H1 (cell line): ENCODE measurements at regions not wholly inside any gene's neighbourhood (a gene's known extent, or its start where the extent isn't known, plus 50 kb on each side); places are given as distances from the start of the nearest gene placed in this dataset.

Source experiments
- CTCF ChIA-PET: fragments of 300-600 bp; sonication (Branson Sonifier 250); formaldehyde crosslinking; loops from one replicate; lab custom pipeline; 2021; ENCODE audit not compliant: partially characterized antibody; lab: Charles Lee
- POLR2A ChIA-PET: fragments of 300-600 bp; sonication (Branson Sonifier 250); formaldehyde crosslinking; loops from one replicate; lab custom pipeline; 2021; ENCODE audit warnings: inconsistent platforms; ENCODE audit not compliant: partially characterized antibody; lab: Charles Lee
- DNase-seq, 2 experiments: peaks; one replicate each; pipeline versions ENCODE4 v3.0.0 to v3.0.0-alpha.2; 2010 to 2022; ENCODE audit warnings: low spot score in 2 of 2, low read depth in 1 of 2, mixed read lengths in 1 of 2
- FAIRE-seq: peaks from 2 replicates; lab custom pipeline; 2011; peaks lifted over from hg19 to GRCh38; lab: Jason Lieb, UNC
- H2AFZ ChIP-seq: 2 replicates; pipeline ENCODE4 v1.8.1; 2012; ENCODE audit warnings: low read length, inconsistent platforms
- H2AK5ac ChIP-seq: 2 replicates; pipeline ENCODE4 v1.6.1; 2013; ENCODE audit warnings: low read depth, low read length
- H2BK120ac ChIP-seq: replicated peaks from 2 replicates; pipeline ENCODE3; 2013; ENCODE audit warnings: low read depth, low read length, inconsistent platforms
- H2BK12ac ChIP-seq: 2 replicates; pipeline ENCODE4 v1.6.1; 2013; ENCODE audit warnings: low read depth, low read length
- H2BK15ac ChIP-seq: 2 replicates; pipeline ENCODE4 v1.6.1; 2013; ENCODE audit warnings: low read length
- H2BK20ac ChIP-seq: 2 replicates; pipeline ENCODE4 v1.6.1; 2013; ENCODE audit warnings: low read length
- H2BK5ac ChIP-seq: 2 replicates; pipeline ENCODE4 v1.6.1; 2013; ENCODE audit warnings: low read depth, low read length
- H3K14ac ChIP-seq: 2 replicates; pipeline ENCODE4 v1.6.1; 2013; ENCODE audit warnings: inconsistent platforms; ENCODE audit not compliant: insufficient read length
- H3K18ac ChIP-seq: 2 replicates; pipeline ENCODE4 v1.6.1; 2013; ENCODE audit warnings: low read length; ENCODE audit errors: extremely low read depth
- H3K23ac ChIP-seq: 2 replicates; pipeline ENCODE4 v1.6.1; 2013; ENCODE audit warnings: inconsistent platforms; ENCODE audit not compliant: insufficient read length
- H3K23me2 ChIP-seq: 2 replicates; pipeline ENCODE4 v1.6.1; 2013; ENCODE audit warnings: low read depth, low read length
- H3K27ac ChIP-seq: 2 replicates; pipeline ENCODE4 v1.6.1; 2011; ENCODE audit warnings: low read depth, low read length, inconsistent platforms
- H3K27me3 ChIP-seq, 4 experiments: replicated peaks in 1 of 4; 1 replicate in 1 of 4; 2 replicates in 3 of 4; pipeline versions ENCODE4 v1.6.1 to v1.8.1; 2011 to 2013; ENCODE audit warnings: low read length in 3 of 4, mild to moderate bottlenecking in 3 of 4, inconsistent platforms in 2 of 4, mixed read lengths in 2 of 4, moderate library complexity in 1 of 4; ENCODE audit not compliant: control insufficient read depth in 3 of 4, insufficient read depth in 3 of 4; ENCODE audit errors: extremely low read depth in 1 of 4
- H3K36me3 ChIP-seq, 4 experiments: 2 replicates each; pipeline versions ENCODE4 v1.6.1 to v1.8.1; 2011 to 2013; ENCODE audit warnings: mild to moderate bottlenecking in 4 of 4, low read length in 3 of 4, moderate library complexity in 2 of 4, control low read depth in 1 of 4, inconsistent platforms in 1 of 4; ENCODE audit not compliant: insufficient read depth in 4 of 4, control insufficient read depth in 2 of 4
- H3K4ac ChIP-seq: replicated peaks from 2 replicates; pipeline ENCODE3; 2013; ENCODE audit warnings: low read length, low read depth, mixed read lengths, inconsistent platforms; ENCODE audit not compliant: insufficient read length
- H3K4me1 ChIP-seq, 4 experiments: replicated peaks in 1 of 4; 1 replicate in 1 of 4; 2 replicates in 3 of 4; pipeline versions ENCODE4 v1.6.1 to v1.8.1; 2011 to 2013; ENCODE audit warnings: low read length in 3 of 4, inconsistent platforms in 2 of 4, mixed read lengths in 1 of 4; ENCODE audit not compliant: insufficient read depth in 4 of 4, control insufficient read depth in 3 of 4
- H3K4me2 ChIP-seq, 2 experiments: 2 replicates each; pipeline versions ENCODE4 v1.6.1 to v1.8.1; 2011 to 2013; ENCODE audit warnings: low read depth in 2 of 2, low read length in 2 of 2, control low read depth in 1 of 2, inconsistent platforms in 1 of 2, mild to moderate bottlenecking in 1 of 2; ENCODE audit not compliant: insufficient read depth in 1 of 2
- H3K4me3 ChIP-seq, 4 experiments: fragments of 200-600, 300-600 bp in 1 of 4; sonication (generic), shearing (Covaris generic), sonication (Bioruptor Twin) in 1 of 4; 2 replicates each; pipeline versions ENCODE4 v1.5.1 to v1.8.1; 2011 to 2016; ENCODE audit warnings: low read length in 4 of 4, low read depth in 3 of 4, control low read depth in 2 of 4, inconsistent platforms in 2 of 4, mild to moderate bottlenecking in 2 of 4, mixed read lengths in 1 of 4, moderate library complexity in 1 of 4; ENCODE audit not compliant: insufficient read depth in 2 of 4; ENCODE audit errors: extremely low read depth in 1 of 4
- H3K56ac ChIP-seq: replicated peaks from 2 replicates; pipeline ENCODE3; 2013; ENCODE audit warnings: low read depth, mild to moderate bottlenecking, mixed read lengths, low read length, inconsistent platforms; ENCODE audit not compliant: insufficient read length
- H3K79me1 ChIP-seq: 2 replicates; pipeline ENCODE4 v1.6.1; 2013; ENCODE audit warnings: low read depth, low read length, control low read depth
- H3K79me2 ChIP-seq, 2 experiments: 2 replicates each; pipeline versions ENCODE4 v1.6.1 to v1.8.1; 2012 to 2013; ENCODE audit warnings: low read length in 2 of 2, mild to moderate bottlenecking in 2 of 2, inconsistent platforms in 1 of 2; ENCODE audit not compliant: insufficient read depth in 2 of 2, control insufficient read depth in 1 of 2
- H3K9ac ChIP-seq, 4 experiments: replicated peaks in 1 of 4; 1 replicate in 1 of 4; 2 replicates in 3 of 4; pipeline versions ENCODE4 v1.6.1 to v1.8.1; 2011 to 2013; ENCODE audit warnings: low read depth in 3 of 4, low read length in 3 of 4, control low read depth in 2 of 4, mild to moderate bottlenecking in 2 of 4, moderate library complexity in 2 of 4, inconsistent platforms in 1 of 4; ENCODE audit errors: extremely low read depth in 1 of 4
- H3K9me3 ChIP-seq, 2 experiments: 2 replicates each; pipeline versions ENCODE4 v1.6.1 to v1.8.1; 2012 to 2013; ENCODE audit warnings: mild to moderate bottlenecking in 2 of 2, moderate library complexity in 2 of 2, control low read depth in 1 of 2, inconsistent platforms in 1 of 2, low read depth in 1 of 2, low read length in 1 of 2, mixed read lengths in 1 of 2; ENCODE audit not compliant: insufficient read depth in 2 of 2
- H4K20me1 ChIP-seq, 2 experiments: replicated peaks in 1 of 2; 2 replicates each; pipeline versions ENCODE3 to v1.8.1; 2011 to 2013; ENCODE audit warnings: inconsistent platforms in 2 of 2, low read length in 2 of 2, mild to moderate bottlenecking in 1 of 2; ENCODE audit not compliant: insufficient read depth in 2 of 2, control insufficient read depth in 1 of 2
- H4K5ac ChIP-seq: 2 replicates; pipeline ENCODE4 v1.6.1; 2013; ENCODE audit warnings: low read length, low read depth, mixed read lengths, inconsistent platforms; ENCODE audit not compliant: insufficient read length
- H4K8ac ChIP-seq: 2 replicates; pipeline ENCODE4 v1.8.0; 2013; ENCODE audit warnings: mild to moderate bottlenecking, moderate library complexity, low read length, inconsistent platforms; ENCODE audit not compliant: insufficient read depth; ENCODE audit errors: extremely low read depth
- H4K91ac ChIP-seq: replicated peaks from 2 replicates; pipeline ENCODE3; 2013; ENCODE audit warnings: low read length, mixed read lengths, inconsistent platforms; ENCODE audit not compliant: insufficient read length
- EZH2 ChIP-seq: fragments of 200-600 bp; sonication (generic); IDR thresholded peaks from 2 replicates; pipeline ENCODE4 v1.7.1; 2012; ENCODE audit warnings: low read depth, mild to moderate bottlenecking, moderate library complexity, low read length, inconsistent platforms; ENCODE audit not compliant: severe bottlenecking
- HDAC6 ChIP-seq: IDR thresholded peaks from one replicate; pipeline ENCODE4 v1.7.1; 2012; ENCODE audit warnings: low read depth, mild to moderate bottlenecking, inconsistent platforms, low read length, moderate library complexity
- NANOG ChIP-seq: IDR thresholded peaks from 2 replicates; pipeline ENCODE4 v1.6.1; 2011; ENCODE audit warnings: low read length, low read depth, mild to moderate bottlenecking, inconsistent platforms; ENCODE audit not compliant: insufficient read depth, poor library complexity, severe bottlenecking
- POU5F1 ChIP-seq: IDR thresholded peaks from 2 replicates; pipeline ENCODE4 v1.6.1; 2011; ENCODE audit warnings: low read depth, mild to moderate bottlenecking, low read length, moderate library complexity
- RBBP5 ChIP-seq: IDR thresholded peaks from 2 replicates; pipeline ENCODE4 v1.7.1; 2012; ENCODE audit warnings: low read depth, mild to moderate bottlenecking, inconsistent platforms, low read length, moderate library complexity, borderline replicate concordance
- SUZ12 ChIP-seq: fragments of 200-600 bp; sonication (generic); IDR thresholded peaks from 2 replicates; pipeline ENCODE4 v1.6.1; 2012; ENCODE audit warnings: mild to moderate bottlenecking, inconsistent platforms, low read length, moderate library complexity, mixed read lengths
- TAF7 ChIP-seq: optimal IDR thresholded peaks from 2 replicates; pipeline ENCODE3; 2011; ENCODE audit warnings: low read depth, mild to moderate bottlenecking, inconsistent platforms, low read length, moderate library complexity, borderline replicate concordance
- WGBS, 2 experiments: shearing (Covaris generic) in 1 of 2; methylation state at CpG; one replicate each; pipeline versions ENCODE4 v1.1.6 to v1.1.7; 2013 to 2015; ENCODE audit warnings: low lambda C conversion rate in 2 of 2, mixed read lengths in 2 of 2, inconsistent platforms in 1 of 2, low coverage in 1 of 2, missing lambda C conversion rate in 1 of 2; ENCODE audit not compliant: insufficient replicate concordance in 2 of 2, insufficient coverage in 1 of 2, insufficient read length in 1 of 2; ENCODE audit errors: extremely low coverage in 1 of 2, missing lambda C conversion rate in 1 of 2; 5-methylcytosine and 5-hydroxymethylcytosine counted together

GRCh38 chr9:74358959-74359358 lies 138.2 kb upstream of the RORB start:
- ChIA-PET POLR2A (no interaction called here), CTCF (no interaction called here)
- Histone ChIP-seq H2BK5ac (no peak overlapping the region), H2AK5ac (no peak overlapping the region), H3K23me2 (no peaks in the 10 kb centered on the region), H4K20me1 (no peaks in the 10 kb centered on the region), H3K14ac (no peak overlapping the region), H4K5ac (no peak overlapping the region), H2BK120ac (no peak overlapping the region), H3K79me2 (no peaks in the 10 kb centered on the region), H2BK20ac (no peak overlapping the region), H3K9ac (no peak overlapping the region), H3K4me1 (no peaks in the 10 kb centered on the region), H2AFZ (no peak overlapping the region), H3K9me3 (no peaks in the 10 kb centered on the region), H4K91ac (no peak overlapping the region), H3K36me3 (no peaks in the 10 kb centered on the region), H3K4me2 (no peak overlapping the region), H3K4ac (no peak overlapping the region), H3K56ac (no peak overlapping the region), H3K18ac (no peak overlapping the region), H3K27ac (no peak overlapping the region), H2BK12ac (no peak overlapping the region), H3K27me3 (no peaks in the 10 kb centered on the region), H4K8ac (no peak overlapping the region), H2BK15ac (no peak overlapping the region), H3K79me1 (no peaks in the 10 kb centered on the region), H3K4me3 (no peak overlapping the region), H3K23ac (no peak overlapping the region)
- WGBS, 2 experiments, result 97% methylated on average over 4 of the region's 4 CpGs; no CpG with 5 or more reads in 1 of the 2 experiments
- no peak for FAIRE-seq
- TF ChIP-seq HDAC6, result no peak
- no peak for TF ChIP-seq TAF7
- no peak for TF ChIP-seq EZH2
- TF ChIP-seq NANOG, result no peak
- no peak for TF ChIP-seq SUZ12
- TF ChIP-seq RBBP5, result no peak
- TF ChIP-seq POU5F1, result no peak
- no peak for DNase-seq
